LNCAP (cell line): ENCODE measurements at regions not wholly inside any gene's neighbourhood (a gene's known extent, or its start where the extent isn't known, plus 50 kb on each side); places are given as distances from the start of the nearest gene placed in this dataset.

Experiments
- TF ChIP-seq, protein P1 (sequence below): fragments of 450-650 bp; IDR thresholded peaks from 2 replicates; pipeline ENCODE4 v1.5.1; 2017; ENCODE audit warnings: mild to moderate bottlenecking

DNA sequence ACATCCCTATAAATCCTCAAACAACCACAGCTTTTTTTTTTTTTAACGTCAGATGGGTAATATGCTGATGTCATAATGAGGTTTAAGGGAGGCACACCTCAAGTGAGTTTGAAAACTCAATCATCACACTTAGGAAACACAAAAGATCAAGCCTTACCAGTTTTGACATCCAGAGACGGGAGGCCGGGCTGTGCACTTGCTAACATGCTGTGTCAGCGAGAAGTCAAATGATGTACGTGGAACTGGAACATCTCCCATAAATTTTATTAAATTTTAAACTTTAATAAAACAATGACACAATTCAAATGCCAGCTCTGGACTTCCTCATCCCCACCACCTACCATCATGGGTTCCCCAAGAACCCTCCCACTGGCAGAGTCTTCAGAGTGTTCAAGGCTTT lies 117.6 kb downstream of the C5orf15 start:
- TF ChIP-seq, protein P1, sequence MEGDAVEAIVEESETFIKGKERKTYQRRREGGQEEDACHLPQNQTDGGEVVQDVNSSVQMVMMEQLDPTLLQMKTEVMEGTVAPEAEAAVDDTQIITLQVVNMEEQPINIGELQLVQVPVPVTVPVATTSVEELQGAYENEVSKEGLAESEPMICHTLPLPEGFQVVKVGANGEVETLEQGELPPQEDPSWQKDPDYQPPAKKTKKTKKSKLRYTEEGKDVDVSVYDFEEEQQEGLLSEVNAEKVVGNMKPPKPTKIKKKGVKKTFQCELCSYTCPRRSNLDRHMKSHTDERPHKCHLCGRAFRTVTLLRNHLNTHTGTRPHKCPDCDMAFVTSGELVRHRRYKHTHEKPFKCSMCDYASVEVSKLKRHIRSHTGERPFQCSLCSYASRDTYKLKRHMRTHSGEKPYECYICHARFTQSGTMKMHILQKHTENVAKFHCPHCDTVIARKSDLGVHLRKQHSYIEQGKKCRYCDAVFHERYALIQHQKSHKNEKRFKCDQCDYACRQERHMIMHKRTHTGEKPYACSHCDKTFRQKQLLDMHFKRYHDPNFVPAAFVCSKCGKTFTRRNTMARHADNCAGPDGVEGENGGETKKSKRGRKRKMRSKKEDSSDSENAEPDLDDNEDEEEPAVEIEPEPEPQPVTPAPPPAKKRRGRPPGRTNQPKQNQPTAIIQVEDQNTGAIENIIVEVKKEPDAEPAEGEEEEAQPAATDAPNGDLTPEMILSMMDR = no peak

DNA sequence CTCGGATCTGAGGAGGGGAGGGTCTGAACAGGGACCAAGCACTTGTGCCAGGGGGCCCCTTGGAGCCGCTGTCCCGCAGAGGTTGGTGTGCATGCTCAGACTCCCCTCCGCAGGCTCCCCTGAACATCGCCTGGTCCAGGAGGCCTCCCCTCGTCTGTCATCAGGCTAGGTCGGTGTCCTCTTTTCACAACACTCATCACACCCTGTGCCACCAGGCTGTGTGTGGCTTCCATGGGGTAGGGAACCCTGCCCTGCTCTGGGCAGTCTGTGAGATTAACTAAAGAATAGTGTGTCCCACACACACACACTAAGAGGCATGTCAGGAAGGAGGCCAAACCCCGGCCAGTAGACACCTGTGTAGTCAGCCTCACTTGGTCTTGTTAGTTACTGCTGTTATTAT lies 119.3 kb downstream of the C5orf15 start:
- TF ChIP-seq, protein P1 = no peak

DNA sequence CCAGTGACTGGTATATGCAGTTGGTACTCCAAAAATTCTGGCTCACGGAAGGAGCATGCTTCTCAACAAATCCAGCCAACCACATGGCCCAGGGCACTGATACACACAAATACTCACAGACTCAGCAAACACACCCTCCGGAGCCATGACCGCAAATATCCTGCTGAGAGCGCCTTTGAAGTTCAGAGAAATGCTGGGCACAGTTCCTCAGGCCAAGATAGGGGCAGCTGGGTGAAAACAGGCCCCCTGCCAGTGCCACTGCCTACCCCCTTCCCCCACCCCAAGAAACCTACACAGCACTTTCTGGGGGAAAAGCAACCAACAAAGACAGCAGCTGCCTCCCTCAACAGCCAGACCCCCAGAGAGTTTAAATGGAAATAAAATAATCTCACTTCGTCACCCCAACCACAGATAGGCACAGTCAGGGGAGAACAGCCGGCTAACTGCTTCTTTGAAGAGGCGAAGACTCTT lies 120.0 kb downstream of the C5orf15 start:
- TF ChIP-seq, protein P1 = no peak

DNA sequence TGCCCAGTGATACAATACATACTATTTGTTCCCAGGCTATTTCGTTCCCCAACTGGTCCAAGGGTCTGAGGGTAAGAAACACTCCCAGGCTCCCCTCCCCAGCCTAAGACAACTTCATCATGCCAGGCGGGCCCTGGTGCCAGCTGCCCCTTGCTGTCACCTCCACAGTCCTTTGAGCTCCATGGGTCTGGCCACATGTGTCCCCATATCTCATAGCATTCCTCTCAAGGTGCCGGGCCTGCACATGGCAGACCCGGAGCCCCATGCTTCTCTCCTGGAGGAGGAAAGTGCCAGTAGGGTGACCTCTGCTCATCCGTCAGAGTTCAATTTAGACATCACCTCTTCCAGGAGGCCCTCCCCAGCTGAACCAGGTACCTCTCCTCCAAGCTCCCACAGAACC lies 120.5 kb downstream of the C5orf15 start:
- TF ChIP-seq, protein P1 = no peak

DNA sequence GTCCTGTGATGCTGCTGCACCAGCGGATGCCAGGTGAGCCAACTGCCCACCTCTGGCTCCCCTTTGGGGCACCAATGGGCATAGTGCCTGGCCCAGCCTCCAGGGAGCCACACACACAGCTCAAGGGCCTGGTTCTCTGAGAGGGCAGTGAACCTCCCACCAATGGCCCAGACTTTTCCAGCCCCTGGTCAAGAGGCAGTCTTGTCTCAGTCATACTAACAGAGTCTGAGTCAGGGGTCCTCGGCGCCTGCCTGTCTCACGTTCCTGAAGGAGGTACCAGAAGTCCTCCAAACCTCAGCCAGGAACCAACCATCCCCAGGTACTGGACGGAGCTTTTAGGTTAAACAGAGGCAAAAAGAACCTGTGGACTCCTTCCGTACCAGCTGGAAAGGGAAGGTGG lies 121.1 kb downstream of the C5orf15 start:
- TF ChIP-seq, protein P1 = no peak

DNA sequence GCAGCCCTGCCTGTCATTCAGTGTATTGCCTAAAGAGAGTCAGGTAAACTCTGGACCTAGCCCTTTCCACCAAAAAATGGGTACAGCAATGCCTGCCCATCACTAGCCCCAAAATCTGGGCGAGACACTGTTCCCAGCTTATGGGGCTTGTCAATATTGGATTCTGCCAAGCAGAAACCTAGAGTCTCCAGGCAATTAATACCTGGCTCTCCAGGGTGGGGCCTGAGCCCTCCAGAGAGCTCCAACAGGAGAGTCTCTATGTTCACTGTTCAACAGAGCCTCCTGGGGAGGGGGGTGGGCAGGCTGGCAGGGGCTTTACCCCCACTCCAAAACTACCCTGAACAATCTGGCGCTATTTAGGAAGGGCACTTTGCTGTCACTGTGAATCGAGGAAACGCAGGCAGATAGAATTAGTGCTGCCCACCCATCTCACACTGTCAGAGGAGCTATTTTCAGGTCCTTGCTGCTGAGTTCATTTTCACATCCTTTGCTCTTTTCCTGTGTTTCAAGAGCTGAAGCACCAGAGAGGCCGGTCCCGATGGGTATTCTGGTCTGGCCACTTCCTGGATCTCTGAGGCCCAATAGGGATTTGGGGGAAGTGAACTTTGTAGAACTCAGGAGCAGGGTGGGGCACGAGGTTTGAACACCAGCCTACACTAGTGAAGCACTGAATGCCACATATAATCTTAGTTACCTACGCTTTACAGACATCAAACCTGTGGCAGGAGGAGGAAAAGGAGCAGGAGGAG lies 121.8 kb downstream of the C5orf15 start:
- TF ChIP-seq, protein P1 = no peak

DNA sequence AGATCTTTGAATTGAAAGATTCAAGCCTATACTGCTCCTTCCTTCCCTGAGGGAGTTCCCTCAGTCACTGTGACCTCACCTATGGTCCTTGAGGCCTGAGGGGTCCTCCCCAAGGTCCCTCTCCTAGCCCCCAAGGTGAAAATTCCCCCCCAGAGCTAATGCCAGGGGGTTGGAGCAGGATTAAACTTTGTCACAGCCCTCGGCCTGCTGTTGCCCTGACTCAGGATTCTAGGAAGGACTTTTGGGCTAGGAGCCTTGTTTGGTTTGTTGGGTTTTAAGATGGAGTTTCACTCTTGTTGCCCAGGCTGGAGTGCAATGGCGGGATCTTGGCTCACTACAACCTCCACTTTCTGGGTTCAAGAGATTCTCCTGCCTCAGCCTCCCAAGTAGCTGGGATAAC lies 123.2 kb downstream of the C5orf15 start:
- TF ChIP-seq, protein P1 = no peak

DNA sequence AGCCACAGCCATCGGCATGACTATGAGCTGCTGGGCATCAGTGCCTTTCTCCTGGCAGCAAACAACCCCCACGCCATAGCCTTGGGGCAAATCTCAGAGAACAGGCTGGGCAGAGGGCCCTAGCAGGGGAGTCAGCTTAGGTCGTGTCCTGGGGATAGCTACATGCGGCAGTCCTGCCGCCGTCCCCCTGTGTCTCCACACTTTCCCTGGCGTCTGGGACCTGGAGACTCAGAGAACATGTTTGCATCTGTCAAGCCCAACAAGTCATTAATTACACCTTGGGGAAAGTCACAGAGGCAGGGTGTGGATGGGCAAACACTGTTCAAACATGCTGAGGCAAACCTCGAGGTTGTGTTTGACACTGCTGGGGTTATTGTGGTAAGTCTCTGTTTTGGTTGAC lies 123.6 kb downstream of the C5orf15 start:
- TF ChIP-seq, protein P1 = no peak
